ENCODE measurements at regions not wholly inside any gene's neighbourhood (a gene's known extent, or its start where the extent isn't known, plus 50 kb on each side); places are given as distances from the start of the nearest gene placed in this dataset.
A peak's percentile ranks its signal among the peaks of the same experiment; 100 is the strongest.

GRCh38 chr5:30604648-30605262 lies 588.7 kb upstream of the CDH6 start:
- DNase-seq (ENCODE audit: low read depth): no peak

GRCh38 chr5:30600892-30601291 lies 592.6 kb upstream of the CDH6 start:
- no peak for DNase-seq (ENCODE audit: low read depth)

- no peak for DNase-seq (ENCODE audit: low read depth)
Measured at GRCh38 chr5:30596495-30597064, 596.9 kb upstream of the CDH6 start.

- DNase-seq (ENCODE audit: low read depth): no peak
Measured at GRCh38 chr5:30594331-30594730, 599.2 kb upstream of the CDH6 start.

GRCh38 chr5:30592833-30593232 lies 600.7 kb upstream of the CDH6 start:
- DNase-seq (ENCODE audit: low read depth): no peak

GRCh38 chr5:30581198-30581935 lies 612.1 kb upstream of the CDH6 start:
- no peak for DNase-seq (ENCODE audit: low read depth)

GRCh38 chr5:30574761-30575160 lies 618.7 kb upstream of the CDH6 start:
- DNase-seq (ENCODE audit: low read depth): no peak

- DNase-seq (ENCODE audit: low read depth): peak; percentile 2
Measured at GRCh38 chr5:30572279-30572678, 621.2 kb upstream of the CDH6 start.

GRCh38 chr5:30561771-30562170 lies 631.7 kb upstream of the CDH6 start:
- no peak for DNase-seq (ENCODE audit: low read depth)

GRCh38 chr5:30551618-30552017 lies 641.9 kb upstream of the CDH6 start:
- DNase-seq (ENCODE audit: low read depth): no peak

GRCh38 chr5:30548580-30549305 lies 644.7 kb upstream of the CDH6 start:
- no peak for DNase-seq (ENCODE audit: low read depth)

- DNase-seq (ENCODE audit: low read depth): no peak
Measured at GRCh38 chr5:30540150-30540549, 653.3 kb upstream of the CDH6 start.

- DNase-seq (ENCODE audit: low read depth): no peak
Measured at GRCh38 chr5:30539004-30539634, 654.4 kb upstream of the CDH6 start.

- DNase-seq (ENCODE audit: low read depth): no peak
Measured at GRCh38 chr5:30525353-30525752, 668.1 kb upstream of the CDH6 start.

GRCh38 chr5:30524428-30524827 lies 669.1 kb upstream of the CDH6 start:
- no peak for DNase-seq (ENCODE audit: low read depth)

- no peak for DNase-seq (ENCODE audit: low read depth)
Measured at GRCh38 chr5:30523061-30523460, 670.4 kb upstream of the CDH6 start.

- DNase-seq (ENCODE audit: low read depth): peak; percentile 28
Measured at GRCh38 chr5:30505014-30505886, 688.2 kb upstream of the CDH6 start.

- DNase-seq (ENCODE audit: low read depth): peak; percentile 42
Measured at GRCh38 chr5:30502277-30502676, 691.2 kb upstream of the CDH6 start.

GRCh38 chr5:30501065-30501464 lies 692.4 kb upstream of the CDH6 start:
- DNase-seq (ENCODE audit: low read depth): no peak

- DNase-seq (ENCODE audit: low read depth): no peak
Measured at GRCh38 chr5:30500513-30500912, 693.0 kb upstream of the CDH6 start.

- DNase-seq (ENCODE audit: low read depth): no peak
Measured at GRCh38 chr5:30499402-30499801, 694.1 kb upstream of the CDH6 start.
